Liver (tissue), 8 donors: ENCODE measurements at regions not wholly inside any gene's neighbourhood (a gene's known extent, or its start where the extent isn't known, plus 50 kb on each side); places are given as distances from the start of the nearest gene placed in this dataset.

ENCODE experiments used
- DNase-seq: peaks from one replicate; pipeline ENCODE4 v3.0.0-alpha.2; 2017; ENCODE audit warnings: low spot score
- H3K27ac ChIP-seq, 2 donors: one replicate each; pipeline ENCODE4 v1.7.0; 2013; ENCODE audit warnings: inconsistent platforms in 2 of 2, low read length in 2 of 2, control low read depth in 1 of 2, low read depth in 1 of 2, mild to moderate bottlenecking in 1 of 2
- H3K27me3 ChIP-seq, 4 donors: one replicate each; pipeline versions ENCODE4 v1.6.1 to v1.7.0; 2013; ENCODE audit warnings: low read length in 3 of 4, inconsistent platforms in 1 of 4, mild to moderate bottlenecking in 1 of 4, moderate library complexity in 1 of 4; ENCODE audit not compliant: control insufficient read depth in 4 of 4, insufficient read depth in 4 of 4
- H3K36me3 ChIP-seq, 4 donors: one replicate each; pipeline versions ENCODE4 v1.6.1 to v1.7.0; 2013; ENCODE audit warnings: low read length in 3 of 4, mild to moderate bottlenecking in 3 of 4, low read depth in 1 of 4, moderate library complexity in 1 of 4; ENCODE audit not compliant: control insufficient read depth in 4 of 4, insufficient read depth in 3 of 4
- H3K4me1 ChIP-seq, 4 donors: one replicate each; pipeline versions ENCODE4 v1.6.1 to v1.7.0; 2013; ENCODE audit warnings: low read length in 3 of 4, mild to moderate bottlenecking in 3 of 4, moderate library complexity in 1 of 4; ENCODE audit not compliant: control insufficient read depth in 4 of 4, insufficient read depth in 4 of 4
- H3K4me3 ChIP-seq, 3 donors: one replicate each; pipeline versions ENCODE4 v1.6.1 to v1.7.0; 2013; ENCODE audit warnings: low read length in 3 of 3, control low read depth in 1 of 3, low read depth in 1 of 3, mild to moderate bottlenecking in 1 of 3
- H3K9ac ChIP-seq, 2 donors: one replicate each; pipeline ENCODE4 v1.7.0; 2013; ENCODE audit warnings: low read length in 2 of 2, mild to moderate bottlenecking in 2 of 2, moderate library complexity in 2 of 2, control low read depth in 1 of 2, low read depth in 1 of 2
- H3K9me3 ChIP-seq, 4 donors: one replicate each; pipeline versions ENCODE4 v1.6.1 to v1.7.0; 2013; ENCODE audit warnings: low read length in 3 of 4; ENCODE audit not compliant: control insufficient read depth in 4 of 4
- ATF3 ChIP-seq: IDR thresholded peaks from 2 replicates; pipeline ENCODE4 v1.6.1; 2016; ENCODE audit warnings: antibody characterized with exemption
- CTCF ChIP-seq: fragments of 150-350 bp; IDR thresholded peaks from 2 replicates; pipeline ENCODE4 v1.5.1; 2017; ENCODE audit warnings: improper control_type of control experiment, low read depth, low read length; ENCODE audit not compliant: missing input control
- EGR1 ChIP-seq, 2 donors: IDR thresholded peaks; 2 replicates each; pipeline ENCODE4 v1.6.1; 2016 to 2018; ENCODE audit warnings: antibody characterized with exemption in 2 of 2, low read depth in 2 of 2
- FOXA1 ChIP-seq: IDR thresholded peaks from 2 replicates; pipeline ENCODE4 v1.6.1; 2016; ENCODE audit warnings: antibody characterized with exemption
- FOXA2 ChIP-seq: IDR thresholded peaks from 2 replicates; pipeline ENCODE4 v1.6.1; 2016; ENCODE audit warnings: antibody characterized with exemption
- GABPA ChIP-seq, 2 donors: IDR thresholded peaks in 1 of 2; conservative IDR thresholded peaks in 1 of 2; 2 replicates each; pipeline ENCODE4 v1.6.1; 2016; ENCODE audit warnings: antibody characterized with exemption in 2 of 2, mild to moderate bottlenecking in 1 of 2, moderate library complexity in 1 of 2
- HNF4A ChIP-seq, 2 donors: conservative IDR thresholded peaks; 2 replicates each; pipeline ENCODE4 v1.6.1; 2016; ENCODE audit warnings: antibody characterized with exemption in 2 of 2, mild to moderate bottlenecking in 2 of 2
- HNF4G ChIP-seq: IDR thresholded peaks from 2 replicates; pipeline ENCODE4 v1.6.1; 2016; ENCODE audit warnings: antibody characterized with exemption
- JUND ChIP-seq, 2 donors: IDR thresholded peaks; 2 replicates each; pipeline ENCODE4 v1.6.1; 2016; ENCODE audit warnings: antibody characterized with exemption in 2 of 2
- MAX ChIP-seq: IDR thresholded peaks from 2 replicates; pipeline ENCODE4 v1.6.1; 2016; ENCODE audit warnings: antibody characterized with exemption
- NR2F2 ChIP-seq: IDR thresholded peaks from 2 replicates; pipeline ENCODE4 v1.6.1; 2016; ENCODE audit warnings: antibody characterized with exemption
- RAD21 ChIP-seq, 2 donors: IDR thresholded peaks; 2 replicates each; pipeline ENCODE4 v1.6.1; 2016; ENCODE audit warnings: antibody characterized with exemption in 2 of 2, mild to moderate bottlenecking in 2 of 2
- REST ChIP-seq: IDR thresholded peaks from 2 replicates; pipeline ENCODE4 v1.6.1; 2016; ENCODE audit warnings: antibody characterized with exemption, mild to moderate bottlenecking
- RXRA ChIP-seq, 2 donors: IDR thresholded peaks; 2 replicates each; pipeline ENCODE4 v1.6.1; 2017 to 2018; ENCODE audit warnings: antibody characterized with exemption in 2 of 2, mild to moderate bottlenecking in 1 of 2
- SP1 ChIP-seq: IDR thresholded peaks from 2 replicates; pipeline ENCODE4 v1.6.1; 2018; ENCODE audit warnings: antibody characterized with exemption, mild to moderate bottlenecking
- TAF1 ChIP-seq: conservative IDR thresholded peaks from 2 replicates; pipeline ENCODE4 v1.6.1; 2016; ENCODE audit warnings: antibody characterized with exemption, mild to moderate bottlenecking
- YY1 ChIP-seq: IDR thresholded peaks from 2 replicates; pipeline ENCODE4 v1.6.1; 2016; ENCODE audit warnings: antibody characterized with exemption, mild to moderate bottlenecking
- ZBTB33 ChIP-seq: IDR thresholded peaks from 2 replicates; pipeline ENCODE4 v1.6.1; 2016; ENCODE audit warnings: antibody characterized with exemption
- WGBS: extraction: QIAGEN DNeasy Blood & Tissue Kit; methylation state at CpG from one replicate; pipeline ENCODE4 v1.1.7; 2013; 5-methylcytosine and 5-hydroxymethylcytosine counted together
- donor health status: healthy.
- donor health status: healthy.
- donor health status: healthy.
- donor health status: healthy.
- donor health status: healthy.

- no peaks in the 10 kb centered on the region for H3K27me3 ChIP-seq
- peaks cover 3 to 32% (median 18%) of the 10 kb centered on the region in 4 donors for H3K4me1 ChIP-seq
- TF ChIP-seq FOXA1 (no peak), YY1 (no peak), GABPA (IDR thresholded peaks at IDR 0.05 in 1 of 2, conservative IDR thresholded peaks at IDR 0.05 in 1 of 2) (no peak), RXRA (IDR thresholded peaks at IDR 0.05) (no peak), HNF4G (no peak), ATF3 (no peak), NR2F2 (no peak), RAD21 (IDR thresholded peaks at IDR 0.05) (no peak), FOXA2 (no peak), JUND (IDR thresholded peaks at IDR 0.05) (no peak)
- H3K36me3 ChIP-seq, result no peaks in the 10 kb centered on the region
- no peaks in the 10 kb centered on the region for H3K9me3 ChIP-seq
- WGBS, result 92% methylated on average over 3 of the region's 3 CpGs
- no peak overlapping the region for H3K4me3 ChIP-seq
- DNase-seq, result no peak
- no peak overlapping the region for H3K9ac ChIP-seq
- H3K27ac ChIP-seq, result peak overlapping the region; percentile 23 to 28
Observed at GRCh38 chr13:99652901-99653300, 151.6 kb downstream of the TM9SF2 start.

- H3K4me3 ChIP-seq, result no peak overlapping the region
- no peak for TF ChIP-seq TAF1
- TF ChIP-seq RAD21 (IDR thresholded peaks at IDR 0.05), result no peak
- TF ChIP-seq MAX, result no peak
- TF ChIP-seq REST, result no peak
- no peak for TF ChIP-seq CTCF
- no peak for TF ChIP-seq HNF4G
- no peak for TF ChIP-seq FOXA1
- TF ChIP-seq EGR1 (IDR thresholded peaks at IDR 0.05; ENCODE audit: low read depth in 2 of 2), result no peak
- TF ChIP-seq JUND (IDR thresholded peaks at IDR 0.05), result no peak
- no peak for TF ChIP-seq HNF4A (conservative IDR thresholded peaks at IDR 0.05)
- TF ChIP-seq GABPA (IDR thresholded peaks at IDR 0.05 in 1 of 2, conservative IDR thresholded peaks at IDR 0.05 in 1 of 2), result no peak
- no peak for TF ChIP-seq NR2F2
- TF ChIP-seq SP1, result no peak
- no peak for TF ChIP-seq ZBTB33
- no peaks in the 10 kb centered on the region for H3K36me3 ChIP-seq
- H3K9me3 ChIP-seq, result no peaks in the 10 kb centered on the region
- H3K27ac ChIP-seq, result peak overlapping the region in 1 of 2 donors; percentile 6
- no peak for DNase-seq
- H3K27me3 ChIP-seq, result no peaks in the 10 kb centered on the region
- H3K9ac ChIP-seq, result no peak overlapping the region
- H3K4me1 ChIP-seq, result peaks cover 3 to 24% (median 15%) of the 10 kb centered on the region in 4 donors
- 96% methylated on average over 1 of the region's 1 CpG for WGBS
Observed at GRCh38 chr13:99652141-99652540, 150.9 kb downstream of the TM9SF2 start.
